ENCODE measurements at regions not wholly inside any gene's neighbourhood (a gene's known extent, or its start where the extent isn't known, plus 50 kb on each side); places are given as distances from the start of the nearest gene placed in this dataset.

GRCh38 chr2:223652902-223653301 lies 50.7 kb upstream of the SCG2 start:
- H3K4me1 ChIP-seq (ENCODE audit: control insufficient read depth, insufficient read depth, low read length) = no peaks in the 10 kb centered on the region
- H3K9me3 ChIP-seq (ENCODE audit: control insufficient read depth, low read length) = no peaks in the 10 kb centered on the region
- no peak overlapping the region for H3K27ac ChIP-seq (ENCODE audit: low read depth, low read length)
- 100% methylated on average over 1 of the region's 1 CpG; no CpG with 5 or more reads in 1 of the 2 experiments for WGBS, 2 experiments (ENCODE audit: insufficient coverage in 1 of 2, insufficient read length in 1 of 2)
- TF ChIP-seq, protein P1, sequence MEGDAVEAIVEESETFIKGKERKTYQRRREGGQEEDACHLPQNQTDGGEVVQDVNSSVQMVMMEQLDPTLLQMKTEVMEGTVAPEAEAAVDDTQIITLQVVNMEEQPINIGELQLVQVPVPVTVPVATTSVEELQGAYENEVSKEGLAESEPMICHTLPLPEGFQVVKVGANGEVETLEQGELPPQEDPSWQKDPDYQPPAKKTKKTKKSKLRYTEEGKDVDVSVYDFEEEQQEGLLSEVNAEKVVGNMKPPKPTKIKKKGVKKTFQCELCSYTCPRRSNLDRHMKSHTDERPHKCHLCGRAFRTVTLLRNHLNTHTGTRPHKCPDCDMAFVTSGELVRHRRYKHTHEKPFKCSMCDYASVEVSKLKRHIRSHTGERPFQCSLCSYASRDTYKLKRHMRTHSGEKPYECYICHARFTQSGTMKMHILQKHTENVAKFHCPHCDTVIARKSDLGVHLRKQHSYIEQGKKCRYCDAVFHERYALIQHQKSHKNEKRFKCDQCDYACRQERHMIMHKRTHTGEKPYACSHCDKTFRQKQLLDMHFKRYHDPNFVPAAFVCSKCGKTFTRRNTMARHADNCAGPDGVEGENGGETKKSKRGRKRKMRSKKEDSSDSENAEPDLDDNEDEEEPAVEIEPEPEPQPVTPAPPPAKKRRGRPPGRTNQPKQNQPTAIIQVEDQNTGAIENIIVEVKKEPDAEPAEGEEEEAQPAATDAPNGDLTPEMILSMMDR (conservative IDR thresholded peaks at IDR 0.05) = no peak
- H3K4me3 ChIP-seq (ENCODE audit: low read length) = no peak overlapping the region
- no peaks in the 10 kb centered on the region for H3K27me3 ChIP-seq (ENCODE audit: control insufficient read depth, insufficient read depth, low read length, poor library complexity, severe bottlenecking)
- no peaks in the 10 kb centered on the region for H3K4me1 Mint-ChIP-seq
- H3K27me3 Mint-ChIP-seq (ENCODE audit: insufficient read depth) = peaks cover 2% of the 10 kb centered on the region
- H3K4me3 Mint-ChIP-seq = no peak overlapping the region
- H3K9me3 Mint-ChIP-seq = peaks cover 3% of the 10 kb centered on the region
- no peaks in the 10 kb centered on the region for H3K36me3 Mint-ChIP-seq (ENCODE audit: low read depth)
- no peak for DNase-seq
- H3K27ac Mint-ChIP-seq = no peak overlapping the region
- H3K9ac ChIP-seq (ENCODE audit: extremely low read depth, low read length, poor library complexity, severe bottlenecking) = no peak overlapping the region
- no peaks in the 10 kb centered on the region for H3K36me3 ChIP-seq (ENCODE audit: control insufficient read depth, insufficient read depth, low read length)

GRCh38 chr2:223652122-223652521 lies 50.0 kb upstream of the SCG2 start:
- DNase-seq = no peak
- H3K4me3 Mint-ChIP-seq = no peak overlapping the region
- Histone ChIP-seq H3K9me3 (ENCODE audit: control insufficient read depth, low read length) (no peaks in the 10 kb centered on the region), H3K4me3 (ENCODE audit: low read length) (no peak overlapping the region), H3K9ac (ENCODE audit: extremely low read depth, low read length, poor library complexity, severe bottlenecking) (no peak overlapping the region), H3K36me3 (ENCODE audit: control insufficient read depth, insufficient read depth, low read length) (no peaks in the 10 kb centered on the region), H3K4me1 (ENCODE audit: control insufficient read depth, insufficient read depth, low read length) (no peaks in the 10 kb centered on the region), H3K27ac (ENCODE audit: low read depth, low read length) (no peak overlapping the region), H3K27me3 (ENCODE audit: control insufficient read depth, insufficient read depth, low read length, poor library complexity, severe bottlenecking) (no peaks in the 10 kb centered on the region)
- TF ChIP-seq, protein P1 (conservative IDR thresholded peaks at IDR 0.05) = no peak
- WGBS, 2 experiments (ENCODE audit: insufficient coverage in 1 of 2, insufficient read length in 1 of 2) = 91 to 100% methylated on average over 1 of the region's 1 CpG
- no peaks in the 10 kb centered on the region for H3K4me1 Mint-ChIP-seq
- H3K27ac Mint-ChIP-seq = no peak overlapping the region
- H3K27me3 Mint-ChIP-seq (ENCODE audit: insufficient read depth) = peaks cover 7% of the 10 kb centered on the region
- H3K9me3 Mint-ChIP-seq = peaks cover 3% of the 10 kb centered on the region
- H3K36me3 Mint-ChIP-seq (ENCODE audit: low read depth) = no peaks in the 10 kb centered on the region
